Activated CD4-positive, alpha-beta T cell treated with anti-CD3 and anti-CD28 coated beads, Interleukin-2, amount 50 U/mL, for 48 hours (primary cell): ENCODE measurements at regions not wholly inside any gene's neighbourhood (a gene's known extent, or its start where the extent isn't known, plus 50 kb on each side); places are given as distances from the start of the nearest gene placed in this dataset.
"Not testable (repeated sequence)": the region's sequence is repeated elsewhere in the genome, so short reads cannot be mapped to it uniquely, and the experiment has no call there.

Experiments used
- DNase-seq, 2 experiments: peaks; one replicate each; pipeline ENCODE4 v3.0.0-alpha.2; 2020

- DNase-seq: no peak
These were observed 868.9 kb upstream of the AUTS2 start for GRCh38 chr7:68729371-68729770.

GRCh38 chr7:68730194-68730593 is 868.1 kb upstream of the AUTS2 start:
- no peak for DNase-seq

- DNase-seq: no peak
These were observed 867.3 kb upstream of the AUTS2 start for GRCh38 chr7:68730964-68731363.

GRCh38 chr7:68733219-68734153 is 864.8 kb upstream of the AUTS2 start:
- DNase-seq: no peak

- no peak for DNase-seq
These were observed 863.8 kb upstream of the AUTS2 start for GRCh38 chr7:68734431-68734830.

- no peak for DNase-seq
These were observed 859.0 kb upstream of the AUTS2 start for GRCh38 chr7:68739306-68739705.

- DNase-seq: no peak
These were observed 854.2 kb upstream of the AUTS2 start for GRCh38 chr7:68744036-68744435.

- no peak for DNase-seq
These were observed 849.1 kb upstream of the AUTS2 start for GRCh38 chr7:68748934-68749900.

- DNase-seq: no peak
These were observed 845.6 kb upstream of the AUTS2 start for GRCh38 chr7:68752485-68753178.

GRCh38 chr7:68754414-68754813 is 843.9 kb upstream of the AUTS2 start:
- DNase-seq: no peak

GRCh38 chr7:68756986-68757495 is 841.2 kb upstream of the AUTS2 start:
- DNase-seq: no peak

- DNase-seq: no peak
These were observed 837.7 kb upstream of the AUTS2 start for GRCh38 chr7:68760556-68760955.

- no peak for DNase-seq
These were observed 830.8 kb upstream of the AUTS2 start for GRCh38 chr7:68767462-68767861.

- DNase-seq: no peak
These were observed 827.6 kb upstream of the AUTS2 start for GRCh38 chr7:68770649-68771048.

- DNase-seq: no peak
These were observed 821.9 kb upstream of the AUTS2 start for GRCh38 chr7:68776326-68776725.

GRCh38 chr7:68783684-68784083 is 814.6 kb upstream of the AUTS2 start:
- no peak for DNase-seq

GRCh38 chr7:68785036-68785435 is 813.2 kb upstream of the AUTS2 start:
- DNase-seq: no peak

GRCh38 chr7:68787566-68787965 is 810.7 kb upstream of the AUTS2 start:
- no peak for DNase-seq

GRCh38 chr7:68788529-68788928 is 809.7 kb upstream of the AUTS2 start:
- not testable (repeated sequence) for DNase-seq

GRCh38 chr7:68789597-68789996 is 808.7 kb upstream of the AUTS2 start:
- DNase-seq: no peak

- DNase-seq: no peak
These were observed 805.9 kb upstream of the AUTS2 start for GRCh38 chr7:68792351-68792750.

GRCh38 chr7:68793513-68793912 is 804.8 kb upstream of the AUTS2 start:
- DNase-seq: no peak

GRCh38 chr7:68800316-68800715 is 798.0 kb upstream of the AUTS2 start:
- DNase-seq: no peak
